WTC11 (cell line): ENCODE measurements at regions not wholly inside any gene's neighbourhood (a gene's known extent, or its start where the extent isn't known, plus 50 kb on each side); places are given as distances from the start of the nearest gene placed in this dataset.

Experiments used
- ATF1 ChIP-seq: sonication (generic); formaldehyde crosslinking; IDR thresholded peaks from 2 replicates; pipeline ENCODE4 v1.8.1; 2023; ENCODE audit warnings: mild to moderate bottlenecking, moderate library complexity, missing genetic modification reagents
- CTCF ChIP-seq: fragments of 200-600 bp; IDR thresholded peaks from 2 replicates; pipeline ENCODE4 v1.8.0; 2022; ENCODE audit warnings: antibody characterized with exemption
- E2F5 ChIP-seq: sonication (generic); formaldehyde crosslinking; IDR thresholded peaks from 2 replicates; pipeline ENCODE4 v1.8.1; 2022; ENCODE audit warnings: mild to moderate bottlenecking, moderate library complexity, missing genetic modification reagents
- ELF4 ChIP-seq: sonication (generic); formaldehyde crosslinking; IDR thresholded peaks from 2 replicates; pipeline ENCODE4 v1.8.1; 2022; ENCODE audit warnings: low read depth, mild to moderate bottlenecking, moderate library complexity, missing genetic modification reagents
- MAX ChIP-seq: sonication (generic); formaldehyde crosslinking; IDR thresholded peaks from 2 replicates; pipeline ENCODE4 v1.8.0; 2022; ENCODE audit warnings: mild to moderate bottlenecking, missing genetic modification reagents
- MLX ChIP-seq: sonication (generic); formaldehyde crosslinking; IDR thresholded peaks from 2 replicates; pipeline ENCODE4 v1.8.1; 2023; ENCODE audit warnings: mild to moderate bottlenecking, missing genetic modification reagents, moderate library complexity
- NR1H2 ChIP-seq: sonication (generic); formaldehyde crosslinking; IDR thresholded peaks from 2 replicates; pipeline ENCODE4 v1.9.0; 2021; ENCODE audit warnings: mild to moderate bottlenecking, moderate library complexity, missing genetic modification reagents
- NR3C1 ChIP-seq: sonication (generic); formaldehyde crosslinking; conservative IDR thresholded peaks from 2 replicates; pipeline ENCODE4 v1.8.1; 2023; ENCODE audit warnings: low read depth, mild to moderate bottlenecking, missing genetic modification reagents
- SMAD3 ChIP-seq: sonication (generic); formaldehyde crosslinking; IDR thresholded peaks from 2 replicates; pipeline ENCODE4 v1.8.0; 2022; ENCODE audit warnings: missing genetic modification reagents, mild to moderate bottlenecking, borderline replicate concordance
- ZBTB43 ChIP-seq: sonication (generic); formaldehyde crosslinking; IDR thresholded peaks from 2 replicates; pipeline ENCODE4 v1.8.1; 2023; ENCODE audit warnings: mild to moderate bottlenecking, missing genetic modification reagents
- ZNF416 ChIP-seq: fragments of 250-450 bp; sonication (Bioruptor Pico); IDR thresholded peaks from 2 replicates; pipeline ENCODE4 v1.9.0; 2021; ENCODE audit warnings: mild to moderate bottlenecking, inconsistent platforms
- TF ChIP-seq, protein P1 (sequence below): sonication (generic); formaldehyde crosslinking; IDR thresholded peaks from 2 replicates; pipeline ENCODE4 v1.8.0; 2022; ENCODE audit warnings: missing genetic modification reagents
- TF ChIP-seq, protein P2 (sequence below): sonication (generic); formaldehyde crosslinking; IDR thresholded peaks from 2 replicates; pipeline ENCODE4 v1.8.0; 2023; ENCODE audit warnings: missing genetic modification reagents
- TF ChIP-seq, protein P3 (sequence below): sonication (generic); formaldehyde crosslinking; IDR thresholded peaks from 2 replicates; pipeline ENCODE4 v1.8.0; 2022; ENCODE audit warnings: mild to moderate bottlenecking, missing genetic modification reagents

GRCh38 chr10:62671104-62671503 is 133.4 kb upstream of the ADO start:
- TF ChIP-seq CTCF, result no peak
- no peak for TF ChIP-seq ZBTB43
- TF ChIP-seq, protein P1, sequence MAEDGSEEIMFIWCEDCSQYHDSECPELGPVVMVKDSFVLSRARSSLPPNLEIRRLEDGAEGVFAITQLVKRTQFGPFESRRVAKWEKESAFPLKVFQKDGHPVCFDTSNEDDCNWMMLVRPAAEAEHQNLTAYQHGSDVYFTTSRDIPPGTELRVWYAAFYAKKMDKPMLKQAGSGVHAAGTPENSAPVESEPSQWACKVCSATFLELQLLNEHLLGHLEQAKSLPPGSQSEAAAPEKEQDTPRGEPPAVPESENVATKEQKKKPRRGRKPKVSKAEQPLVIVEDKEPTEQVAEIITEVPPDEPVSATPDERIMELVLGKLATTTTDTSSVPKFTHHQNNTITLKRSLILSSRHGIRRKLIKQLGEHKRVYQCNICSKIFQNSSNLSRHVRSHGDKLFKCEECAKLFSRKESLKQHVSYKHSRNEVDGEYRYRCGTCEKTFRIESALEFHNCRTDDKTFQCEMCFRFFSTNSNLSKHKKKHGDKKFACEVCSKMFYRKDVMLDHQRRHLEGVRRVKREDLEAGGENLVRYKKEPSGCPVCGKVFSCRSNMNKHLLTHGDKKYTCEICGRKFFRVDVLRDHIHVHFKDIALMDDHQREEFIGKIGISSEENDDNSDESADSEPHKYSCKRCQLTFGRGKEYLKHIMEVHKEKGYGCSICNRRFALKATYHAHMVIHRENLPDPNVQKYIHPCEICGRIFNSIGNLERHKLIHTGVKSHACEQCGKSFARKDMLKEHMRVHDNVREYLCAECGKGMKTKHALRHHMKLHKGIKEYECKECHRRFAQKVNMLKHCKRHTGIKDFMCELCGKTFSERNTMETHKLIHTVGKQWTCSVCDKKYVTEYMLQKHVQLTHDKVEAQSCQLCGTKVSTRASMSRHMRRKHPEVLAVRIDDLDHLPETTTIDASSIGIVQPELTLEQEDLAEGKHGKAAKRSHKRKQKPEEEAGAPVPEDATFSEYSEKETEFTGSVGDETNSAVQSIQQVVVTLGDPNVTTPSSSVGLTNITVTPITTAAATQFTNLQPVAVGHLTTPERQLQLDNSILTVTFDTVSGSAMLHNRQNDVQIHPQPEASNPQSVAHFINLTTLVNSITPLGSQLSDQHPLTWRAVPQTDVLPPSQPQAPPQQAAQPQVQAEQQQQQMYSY (CRISPR knock-in tag), result no peak
- TF ChIP-seq NR1H2 (CRISPR knock-in tag), result no peak
- no peak for TF ChIP-seq ATF1
- no peak for TF ChIP-seq ZNF416 (CRISPR knock-in tag)
- TF ChIP-seq NR3C1 (CRISPR knock-in tag), result no peak
- TF ChIP-seq E2F5 (CRISPR knock-in tag), result no peak
- TF ChIP-seq, protein P2, sequence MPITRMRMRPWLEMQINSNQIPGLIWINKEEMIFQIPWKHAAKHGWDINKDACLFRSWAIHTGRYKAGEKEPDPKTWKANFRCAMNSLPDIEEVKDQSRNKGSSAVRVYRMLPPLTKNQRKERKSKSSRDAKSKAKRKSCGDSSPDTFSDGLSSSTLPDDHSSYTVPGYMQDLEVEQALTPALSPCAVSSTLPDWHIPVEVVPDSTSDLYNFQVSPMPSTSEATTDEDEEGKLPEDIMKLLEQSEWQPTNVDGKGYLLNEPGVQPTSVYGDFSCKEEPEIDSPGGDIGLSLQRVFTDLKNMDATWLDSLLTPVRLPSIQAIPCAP (CRISPR knock-in tag), result no peak
- TF ChIP-seq, protein P3, sequence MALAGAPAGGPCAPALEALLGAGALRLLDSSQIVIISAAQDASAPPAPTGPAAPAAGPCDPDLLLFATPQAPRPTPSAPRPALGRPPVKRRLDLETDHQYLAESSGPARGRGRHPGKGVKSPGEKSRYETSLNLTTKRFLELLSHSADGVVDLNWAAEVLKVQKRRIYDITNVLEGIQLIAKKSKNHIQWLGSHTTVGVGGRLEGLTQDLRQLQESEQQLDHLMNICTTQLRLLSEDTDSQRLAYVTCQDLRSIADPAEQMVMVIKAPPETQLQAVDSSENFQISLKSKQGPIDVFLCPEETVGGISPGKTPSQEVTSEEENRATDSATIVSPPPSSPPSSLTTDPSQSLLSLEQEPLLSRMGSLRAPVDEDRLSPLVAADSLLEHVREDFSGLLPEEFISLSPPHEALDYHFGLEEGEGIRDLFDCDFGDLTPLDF (CRISPR knock-in tag), result no peak
- no peak for TF ChIP-seq MLX (CRISPR knock-in tag)
- TF ChIP-seq SMAD3 (CRISPR knock-in tag), result no peak
- TF ChIP-seq MAX, result no peak
- no peak for TF ChIP-seq ELF4 (CRISPR knock-in tag)
